SK-N-SH (cell line): ENCODE measurements at regions not wholly inside any gene's neighbourhood (a gene's known extent, or its start where the extent isn't known, plus 50 kb on each side); places are given as distances from the start of the nearest gene placed in this dataset.

Source experiments
- CTCF ChIA-PET: fragments of 300-600, 350-600 bp; formaldehyde crosslinking; extraction: SDS; loops from one replicate; lab custom pipeline; 2021; lab: Yijun Ruan, JAX
- POLR2A ChIA-PET: fragments of 350-600 bp; sonication (Branson Sonifier 250); formaldehyde crosslinking; extraction: SDS; loops from one replicate; lab custom pipeline; 2020; ENCODE audit warnings: antibody characterized with exemption, inconsistent platforms; lab: Yijun Ruan, JAX
- DNase-seq: peaks from one replicate; pipeline ENCODE4 v3.0.0; 2012
- H2AFZ ChIP-seq: fragments of 200-600 bp; sonication (generic); 2 replicates; pipeline ENCODE4 v1.8.1; 2016; ENCODE audit warnings: antibody characterized with exemption, mild to moderate bottlenecking, low read depth
- H3F3A ChIP-seq: fragments of 200-600 bp; sonication (generic); replicated peaks from 2 replicates; pipeline ENCODE3; 2016; ENCODE audit warnings: antibody characterized with exemption, mild to moderate bottlenecking; ENCODE audit not compliant: insufficient read depth
- H3K27ac ChIP-seq, 2 experiments: fragments of 200-500 bp in 1 of 2; fragments of 200-600 bp in 1 of 2; sonication (Bioruptor generic) in 1 of 2; sonication (generic), shearing (Covaris generic) in 1 of 2; 2 replicates each; pipeline versions ENCODE4 v1.5.1 to v1.6.1; 2014 to 2016; ENCODE audit warnings: low read depth in 2 of 2, inconsistent platforms in 1 of 2, low read length in 1 of 2, mild to moderate bottlenecking in 1 of 2, mixed read lengths in 1 of 2
- H3K27me3 ChIP-seq: fragments of 200-600 bp; sonication (generic), shearing (Covaris generic); 2 replicates; pipeline ENCODE4 v1.6.1; 2016; ENCODE audit warnings: mixed run types; ENCODE audit not compliant: insufficient read depth
- H3K36me3 ChIP-seq, 2 experiments: fragments of 200-500 bp in 1 of 2; fragments of 200-600 bp in 1 of 2; sonication (Bioruptor generic) in 1 of 2; sonication (generic) in 1 of 2; replicated peaks in 1 of 2; 2 replicates each; pipeline versions ENCODE3 to v1.5.1; 2014 to 2016; ENCODE audit warnings: low read length in 1 of 2, mild to moderate bottlenecking in 1 of 2; ENCODE audit not compliant: insufficient read depth in 2 of 2, control insufficient read depth in 1 of 2
- H3K4me1 ChIP-seq, 2 experiments: fragments of 200-500 bp in 1 of 2; fragments of 200-600 bp in 1 of 2; sonication (Bioruptor generic) in 1 of 2; sonication (generic), shearing (Covaris generic) in 1 of 2; 2 replicates each; pipeline versions ENCODE4 v1.5.1 to v1.6.1; 2014 to 2016; ENCODE audit warnings: low read depth in 1 of 2, low read length in 1 of 2, mixed run types in 1 of 2; ENCODE audit not compliant: insufficient read depth in 2 of 2, control insufficient read depth in 1 of 2
- H3K4me2 ChIP-seq: fragments of 200-600 bp; sonication (generic), shearing (Covaris generic); 2 replicates; pipeline ENCODE4 v1.6.1; 2017; ENCODE audit warnings: mixed run types
- H3K4me3 ChIP-seq, 2 experiments: fragments of 200-500 bp in 1 of 2; fragments of 200-600 bp in 1 of 2; sonication (Bioruptor generic) in 1 of 2; sonication (generic), shearing (Covaris generic) in 1 of 2; 2 replicates each; pipeline versions ENCODE4 v1.5.1 to v1.8.1; 2014 to 2016; ENCODE audit warnings: low read depth in 2 of 2, inconsistent platforms in 1 of 2, low read length in 1 of 2, mild to moderate bottlenecking in 1 of 2, mixed read lengths in 1 of 2, moderate library complexity in 1 of 2
- H3K79me2 ChIP-seq: fragments of 200-600 bp; sonication (generic); 2 replicates; pipeline ENCODE4 v1.8.1; 2017; ENCODE audit warnings: mild to moderate bottlenecking; ENCODE audit not compliant: insufficient read depth
- H3K9ac ChIP-seq: fragments of 200-600 bp; sonication (generic); 2 replicates; pipeline ENCODE4 v1.6.1; 2017; ENCODE audit warnings: mixed run types
- H3K9me2 ChIP-seq: fragments of 200-600 bp; sonication (generic); 2 replicates; pipeline ENCODE4 v1.6.1; 2017; ENCODE audit warnings: mixed run types
- H3K9me3 ChIP-seq: fragments of 200-600 bp; sonication (generic); 2 replicates; pipeline ENCODE4 v1.6.1; 2017; ENCODE audit warnings: mixed run types, mild to moderate bottlenecking, moderate library complexity
- H4K20me1 ChIP-seq: fragments of 200-600 bp; sonication (generic); 2 replicates; pipeline ENCODE4 v1.6.1; 2017; ENCODE audit warnings: mild to moderate bottlenecking, mixed run types; ENCODE audit not compliant: insufficient read depth
- CHD2 ChIP-seq: fragments of 150-350 bp; IDR thresholded peaks from 2 replicates; pipeline ENCODE4 v1.6.1; 2018; ENCODE audit warnings: low read length; ENCODE audit not compliant: partially characterized antibody
- ELF1 ChIP-seq: IDR thresholded peaks from 2 replicates; pipeline ENCODE4 v1.4.0; 2012
- EZH2phosphoT487 ChIP-seq: fragments of 200-600 bp; sonication (generic); IDR thresholded peaks from 2 replicates; pipeline ENCODE4 v1.6.1; 2017; ENCODE audit warnings: low read depth, mixed run types, mild to moderate bottlenecking, antibody characterized with exemption, moderate library complexity, borderline replicate concordance
- FOSL2 ChIP-seq: IDR thresholded peaks from 2 replicates; pipeline ENCODE4 v1.4.0; 2012; ENCODE audit warnings: low read depth, mild to moderate bottlenecking, moderate library complexity, borderline replicate concordance
- FOXM1 ChIP-seq: IDR thresholded peaks from 2 replicates; pipeline ENCODE4 v1.4.0; 2012; ENCODE audit warnings: low read depth, mild to moderate bottlenecking
- GABPA ChIP-seq: IDR thresholded peaks from 2 replicates; pipeline ENCODE4 v1.4.0; 2012; ENCODE audit warnings: low read depth, mild to moderate bottlenecking
- JUND ChIP-seq: IDR thresholded peaks from 2 replicates; pipeline ENCODE4 v1.4.0; 2012
- MAX ChIP-seq: IDR thresholded peaks from 2 replicates; pipeline ENCODE4 v1.4.0; 2012; ENCODE audit warnings: low read depth
- MEF2A ChIP-seq: IDR thresholded peaks from 2 replicates; pipeline ENCODE4 v1.4.0; 2012; ENCODE audit warnings: low read depth, borderline replicate concordance
- NFIC ChIP-seq: IDR thresholded peaks from 2 replicates; pipeline ENCODE4 v1.4.0; 2012; ENCODE audit warnings: borderline replicate concordance
- NRF1 ChIP-seq: IDR thresholded peaks from 2 replicates; pipeline ENCODE4 v1.6.1; 2012; ENCODE audit warnings: low read depth, mild to moderate bottlenecking, low read length
- RAD21 ChIP-seq: IDR thresholded peaks from 2 replicates; pipeline ENCODE4 v1.6.1; 2012; ENCODE audit warnings: mild to moderate bottlenecking, low read length
- USF2 ChIP-seq: fragments of 150-350 bp; IDR thresholded peaks from 2 replicates; pipeline ENCODE4 v1.6.1; 2017; ENCODE audit warnings: antibody characterized with exemption, low read length, low read depth, borderline replicate concordance
- YY1 ChIP-seq: IDR thresholded peaks from 2 replicates; pipeline ENCODE4 v1.4.0; 2012; ENCODE audit warnings: low read depth, mild to moderate bottlenecking
- WGBS: methylation state at CpG from one replicate; pipeline ENCODE4 v1.1.6; 2017; ENCODE audit warnings: low lambda C conversion rate; 5-methylcytosine and 5-hydroxymethylcytosine counted together
- TF ChIP-seq, protein P1 (sequence below): IDR thresholded peaks from 2 replicates; pipeline ENCODE4 v1.6.1; 2012; ENCODE audit warnings: mild to moderate bottlenecking, low read depth, low read length, moderate library complexity

DNA sequence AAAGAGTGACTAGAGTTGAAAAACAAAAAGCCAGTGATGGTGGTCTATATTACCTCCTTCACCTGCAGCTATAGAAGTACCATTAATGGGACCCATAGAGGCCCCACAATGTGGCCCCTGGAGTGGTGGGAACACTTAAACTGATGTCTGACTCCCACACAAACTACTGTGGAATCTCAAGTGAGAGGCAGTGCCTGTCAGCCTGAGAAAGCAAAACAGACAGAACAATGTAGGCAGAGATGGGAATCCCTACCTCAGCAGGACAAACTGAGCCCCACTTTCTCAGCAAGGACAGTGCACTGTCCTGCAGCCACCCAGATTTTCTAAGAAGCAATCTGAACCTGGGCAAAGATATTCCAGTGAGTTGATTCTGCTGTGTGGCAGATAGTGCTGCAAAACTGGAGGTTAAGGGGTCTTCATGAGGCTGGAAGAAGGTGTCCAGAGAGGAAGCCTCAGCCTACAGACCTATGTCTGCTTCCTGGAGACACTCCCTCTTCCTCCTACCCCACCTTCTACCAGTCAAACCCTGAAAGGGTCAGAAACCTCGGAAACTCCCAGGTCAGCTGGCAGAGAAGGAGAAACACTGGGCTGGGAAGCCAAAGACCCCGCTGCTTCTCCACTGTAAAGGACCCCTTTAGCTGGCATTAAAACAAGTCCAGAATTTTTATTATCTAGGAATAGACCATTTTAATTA, 228.7 kb downstream of the C1orf94 start:
- Histone ChIP-seq H3K79me2 (no peaks in the 10 kb centered on the region), H3K27ac (no peak overlapping the region), H2AFZ (no peak overlapping the region), H3K36me3 (no peaks in the 10 kb centered on the region), H3K4me1 (no peaks in the 10 kb centered on the region), H3K9ac (no peak overlapping the region), H3K9me2 (no peaks in the 10 kb centered on the region), H3K4me3 (no peak overlapping the region), H3K9me3 (no peaks in the 10 kb centered on the region), H3K27me3 (no peaks in the 10 kb centered on the region), H3F3A (no peaks in the 10 kb centered on the region), H3K4me2 (no peak overlapping the region), H4K20me1 (no peaks in the 10 kb centered on the region)
- no peak for DNase-seq
- POLR2A ChIA-PET, result no interaction called here
- 22% methylated on average over 2 of the region's 2 CpGs for WGBS
- CTCF ChIA-PET, result no interaction called here
- no peak for TF ChIP-seq NFIC
- TF ChIP-seq MAX, result no peak
- no peak for TF ChIP-seq CHD2
- TF ChIP-seq, protein P1, sequence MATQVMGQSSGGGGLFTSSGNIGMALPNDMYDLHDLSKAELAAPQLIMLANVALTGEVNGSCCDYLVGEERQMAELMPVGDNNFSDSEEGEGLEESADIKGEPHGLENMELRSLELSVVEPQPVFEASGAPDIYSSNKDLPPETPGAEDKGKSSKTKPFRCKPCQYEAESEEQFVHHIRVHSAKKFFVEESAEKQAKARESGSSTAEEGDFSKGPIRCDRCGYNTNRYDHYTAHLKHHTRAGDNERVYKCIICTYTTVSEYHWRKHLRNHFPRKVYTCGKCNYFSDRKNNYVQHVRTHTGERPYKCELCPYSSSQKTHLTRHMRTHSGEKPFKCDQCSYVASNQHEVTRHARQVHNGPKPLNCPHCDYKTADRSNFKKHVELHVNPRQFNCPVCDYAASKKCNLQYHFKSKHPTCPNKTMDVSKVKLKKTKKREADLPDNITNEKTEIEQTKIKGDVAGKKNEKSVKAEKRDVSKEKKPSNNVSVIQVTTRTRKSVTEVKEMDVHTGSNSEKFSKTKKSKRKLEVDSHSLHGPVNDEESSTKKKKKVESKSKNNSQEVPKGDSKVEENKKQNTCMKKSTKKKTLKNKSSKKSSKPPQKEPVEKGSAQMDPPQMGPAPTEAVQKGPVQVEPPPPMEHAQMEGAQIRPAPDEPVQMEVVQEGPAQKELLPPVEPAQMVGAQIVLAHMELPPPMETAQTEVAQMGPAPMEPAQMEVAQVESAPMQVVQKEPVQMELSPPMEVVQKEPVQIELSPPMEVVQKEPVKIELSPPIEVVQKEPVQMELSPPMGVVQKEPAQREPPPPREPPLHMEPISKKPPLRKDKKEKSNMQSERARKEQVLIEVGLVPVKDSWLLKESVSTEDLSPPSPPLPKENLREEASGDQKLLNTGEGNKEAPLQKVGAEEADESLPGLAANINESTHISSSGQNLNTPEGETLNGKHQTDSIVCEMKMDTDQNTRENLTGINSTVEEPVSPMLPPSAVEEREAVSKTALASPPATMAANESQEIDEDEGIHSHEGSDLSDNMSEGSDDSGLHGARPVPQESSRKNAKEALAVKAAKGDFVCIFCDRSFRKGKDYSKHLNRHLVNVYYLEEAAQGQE, result no peak
- no peak for TF ChIP-seq MEF2A
- TF ChIP-seq USF2, result no peak
- no peak for TF ChIP-seq FOXM1
- TF ChIP-seq YY1, result no peak
- no peak for TF ChIP-seq RAD21
- TF ChIP-seq EZH2phosphoT487, result no peak
- TF ChIP-seq FOSL2, result no peak
- no peak for TF ChIP-seq JUND
- TF ChIP-seq ELF1, result no peak
- TF ChIP-seq GABPA, result no peak
- TF ChIP-seq NRF1, result no peak
